ENCODE measurements at regions not wholly inside any gene's neighbourhood (a gene's known extent, or its start where the extent isn't known, plus 50 kb on each side); places are given as distances from the start of the nearest gene placed in this dataset.

- no peak for TF ChIP-seq CHD4 (IDR thresholded peaks at IDR 0.05; ENCODE audit: insufficient read depth, insufficient replicate concordance, low read depth, low read length, poor library complexity, severe bottlenecking)
- no peak for TF ChIP-seq ZNF740 (CRISPR knock-in tag; IDR thresholded peaks at IDR 0.05)
- TF ChIP-seq ZNF740 (tag; IDR thresholded peaks at IDR 0.05) = 0 out of 4 replicates have a peak, but pooled peaks of 1 of the 2 experiments have one; percentile 16
- TF ChIP-seq ZNF561 (CRISPR knock-in tag; conservative IDR thresholded peaks at IDR 0.05) = no peak
- TF ChIP-seq, protein P1, sequence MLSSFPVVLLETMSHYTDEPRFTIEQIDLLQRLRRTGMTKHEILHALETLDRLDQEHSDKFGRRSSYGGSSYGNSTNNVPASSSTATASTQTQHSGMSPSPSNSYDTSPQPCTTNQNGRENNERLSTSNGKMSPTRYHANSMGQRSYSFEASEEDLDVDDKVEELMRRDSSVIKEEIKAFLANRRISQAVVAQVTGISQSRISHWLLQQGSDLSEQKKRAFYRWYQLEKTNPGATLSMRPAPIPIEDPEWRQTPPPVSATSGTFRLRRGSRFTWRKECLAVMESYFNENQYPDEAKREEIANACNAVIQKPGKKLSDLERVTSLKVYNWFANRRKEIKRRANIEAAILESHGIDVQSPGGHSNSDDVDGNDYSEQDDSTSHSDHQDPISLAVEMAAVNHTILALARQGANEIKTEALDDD (IDR thresholded peaks at IDR 0.05) = peak; percentile 65; the same call in 1 of the 2 replicates
- peak; percentile 19; the same call in 1 of the 2 replicates for TF ChIP-seq ZNF584 (CRISPR knock-in tag; IDR thresholded peaks at IDR 0.05; ENCODE audit: low read depth)
- peak; percentile 26; the same call in 1 of the 2 replicates for TF ChIP-seq BRD4 (IDR thresholded peaks at IDR 0.05)
- no peak for TF ChIP-seq ZC3H4 (CRISPR knock-in tag; IDR thresholded peaks at IDR 0.05; ENCODE audit: borderline replicate concordance)
- TF ChIP-seq TAF15 (IDR thresholded peaks at IDR 0.05; ENCODE audit: low read depth, low read length) = no peak
- no peak for TF ChIP-seq CBFB (CRISPR knock-in tag; IDR thresholded peaks at IDR 0.05)
- TF ChIP-seq DMBX1 (CRISPR knock-in tag; IDR thresholded peaks at IDR 0.05; ENCODE audit: borderline replicate concordance) = peak; percentile 45; the same call in 1 of the 2 replicates
- no peak for TF ChIP-seq ZC3H8 (IDR thresholded peaks at IDR 0.05)
- TF ChIP-seq XRCC4 (IDR thresholded peaks at IDR 0.05; ENCODE audit: extremely low read depth, insufficient read depth, insufficient read length) = no peak
- TF ChIP-seq ZNF79 (CRISPR knock-in tag; IDR thresholded peaks at IDR 0.05; ENCODE audit: low read depth) = no peak; the same call in 1 of the 2 replicates
- TF ChIP-seq ETV1 (tag; conservative IDR thresholded peaks at IDR 0.05; ENCODE audit: low read depth) = 0 out of 2 replicates have a peak, but pooled peaks have one; percentile 31
- no peak for TF ChIP-seq E2F8 (IDR thresholded peaks at IDR 0.05; ENCODE audit: low read depth, partially characterized antibody)
- TF ChIP-seq PCBP1 (IDR thresholded peaks at IDR 0.05; ENCODE audit: low read depth, low read length, poor library complexity, severe bottlenecking) = no peak
- no peak for TF ChIP-seq BHLHE40 (IDR thresholded peaks at IDR 0.05; ENCODE audit: low read length)
- TF ChIP-seq ATF7 (IDR thresholded peaks at IDR 0.05) = peak; percentile 44; the same call in 1 of the 2 replicates
- peak in 1 of 2 experiments; percentile 24; a peak in 2 of 4 replicates for TF ChIP-seq RAD21 (CRISPR knock-in tag; conservative IDR thresholded peaks at IDR 0.05 in 1 of 2, IDR thresholded peaks at IDR 0.05 in 1 of 2)
- TF ChIP-seq RBM34 (IDR thresholded peaks at IDR 0.05; ENCODE audit: borderline replicate concordance, insufficient read depth, low read length) = no peak
- peak; percentile 32; the same call in 1 of the 2 replicates for TF ChIP-seq CXXC5 (CRISPR knock-in tag; IDR thresholded peaks at IDR 0.05)
- TF ChIP-seq BACH1 (tag; IDR thresholded peaks at IDR 0.05) = 0 out of 2 replicates have a peak, but pooled peaks have one; percentile 51
- TF ChIP-seq, protein P2, sequence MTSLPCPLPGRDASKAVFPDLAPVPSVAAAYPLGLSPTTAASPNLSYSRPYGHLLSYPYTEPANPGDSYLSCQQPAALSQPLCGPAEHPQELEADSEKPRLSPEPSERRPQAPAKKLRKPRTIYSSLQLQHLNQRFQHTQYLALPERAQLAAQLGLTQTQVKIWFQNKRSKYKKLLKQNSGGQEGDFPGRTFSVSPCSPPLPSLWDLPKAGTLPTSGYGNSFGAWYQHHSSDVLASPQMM (CRISPR knock-in tag; IDR thresholded peaks at IDR 0.05) = no peak
- no peak for TF ChIP-seq CBFA2T2 (conservative IDR thresholded peaks at IDR 0.05)
Measured at GRCh38 chr1:194919146-194919545, 1689.1 kb downstream of the KCNT2 start (continued).

Data from K562 (cell line).